ENCODE measurements at regions not wholly inside any gene's neighbourhood (a gene's known extent, or its start where the extent isn't known, plus 50 kb on each side); places are given as distances from the start of the nearest gene placed in this dataset.

GRCh38 chr1:42047508-42047880, 105.7 kb upstream of the GUCA2B start:
- TF ChIP-seq, protein P1, sequence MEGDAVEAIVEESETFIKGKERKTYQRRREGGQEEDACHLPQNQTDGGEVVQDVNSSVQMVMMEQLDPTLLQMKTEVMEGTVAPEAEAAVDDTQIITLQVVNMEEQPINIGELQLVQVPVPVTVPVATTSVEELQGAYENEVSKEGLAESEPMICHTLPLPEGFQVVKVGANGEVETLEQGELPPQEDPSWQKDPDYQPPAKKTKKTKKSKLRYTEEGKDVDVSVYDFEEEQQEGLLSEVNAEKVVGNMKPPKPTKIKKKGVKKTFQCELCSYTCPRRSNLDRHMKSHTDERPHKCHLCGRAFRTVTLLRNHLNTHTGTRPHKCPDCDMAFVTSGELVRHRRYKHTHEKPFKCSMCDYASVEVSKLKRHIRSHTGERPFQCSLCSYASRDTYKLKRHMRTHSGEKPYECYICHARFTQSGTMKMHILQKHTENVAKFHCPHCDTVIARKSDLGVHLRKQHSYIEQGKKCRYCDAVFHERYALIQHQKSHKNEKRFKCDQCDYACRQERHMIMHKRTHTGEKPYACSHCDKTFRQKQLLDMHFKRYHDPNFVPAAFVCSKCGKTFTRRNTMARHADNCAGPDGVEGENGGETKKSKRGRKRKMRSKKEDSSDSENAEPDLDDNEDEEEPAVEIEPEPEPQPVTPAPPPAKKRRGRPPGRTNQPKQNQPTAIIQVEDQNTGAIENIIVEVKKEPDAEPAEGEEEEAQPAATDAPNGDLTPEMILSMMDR (conservative IDR thresholded peaks at IDR 0.05; ENCODE audit: low read depth, low read length), result no peak
- TF ChIP-seq EZH2 (IDR thresholded peaks at IDR 0.05; ENCODE audit: low read length, unreplicated experiment), result no peak
- no peak for TF ChIP-seq EZH2phosphoT487 (IDR thresholded peaks at IDR 0.05; ENCODE audit: borderline replicate concordance, low read length)
